Right lobe of liver (tissue), 6 donors: ENCODE measurements at regions not wholly inside any gene's neighbourhood (a gene's known extent, or its start where the extent isn't known, plus 50 kb on each side); places are given as distances from the start of the nearest gene placed in this dataset.
A peak's percentile ranks its signal among the peaks of the same experiment; 100 is the strongest.
"Not testable (repeated sequence)": the region's sequence is repeated elsewhere in the genome, so short reads cannot be mapped to it uniquely, and the experiment has no call there.

ENCODE experiments used
- ATAC-seq, 4 donors: fragments of 200-7000 bp; cut with Tn5 transposase; one replicate each; pipeline ENCODE4 v1.9.1; 2020; ENCODE audit warnings: mild to moderate bottlenecking in 4 of 4, moderate library complexity in 4 of 4
- DNase-seq, 3 donors: peaks; one replicate each; pipeline ENCODE4 v3.0.0-alpha.2; 2020
- H3K27ac ChIP-seq, 3 donors: fragments of 200-600 bp; one replicate each; pipeline ENCODE4 v1.8.0; 2022
- H3K27me3 ChIP-seq, 2 donors: fragments of 200-600 bp; one replicate each; pipeline ENCODE4 v1.8.0; 2022
- H3K36me3 ChIP-seq, 4 donors: fragments of 200-600 bp; sonication (generic) in 1 of 4; one replicate each; pipeline versions ENCODE4 v1.5.1 to v1.8.0; 2017 to 2022; ENCODE audit warnings: control low read depth in 1 of 4
- H3K4me1 ChIP-seq, 4 donors: fragments of 200-600 bp; sonication (generic) in 1 of 4; one replicate each; pipeline versions ENCODE4 v1.5.1 to v1.8.0; 2017 to 2022; ENCODE audit warnings: control low read depth in 1 of 4
- H3K4me3 ChIP-seq, 3 donors: fragments of 200-600 bp; one replicate each; pipeline ENCODE4 v1.8.0; 2022
- H3K9me3 ChIP-seq, 4 donors: fragments of 200-600 bp; sonication (generic) in 1 of 4; one replicate each; pipeline versions ENCODE4 v1.5.1 to v1.8.0; 2017 to 2022; ENCODE audit warnings: control low read depth in 1 of 4
- CTCF ChIP-seq, 4 donors: fragments of 200-600 bp in 3 of 4; fragments of 450-650 bp in 1 of 4; IDR thresholded peaks; one replicate each; pipeline versions ENCODE4 v1.5.1 to v1.8.0; 2016 to 2022; ENCODE audit warnings: antibody characterized with exemption in 4 of 4, mild to moderate bottlenecking in 2 of 4
- POLR2A ChIP-seq: fragments of 450-650 bp; IDR thresholded peaks from one replicate; pipeline ENCODE4 v1.6.1; 2017; ENCODE audit warnings: antibody characterized with exemption, mild to moderate bottlenecking
- WGBS: methylation state at CpG from one replicate; pipeline ENCODE4 v1.1.6; 2018; ENCODE audit warnings: low coverage, low lambda C conversion rate; ENCODE audit not compliant: insufficient coverage; ENCODE audit errors: missing lambda C conversion rate; 5-methylcytosine and 5-hydroxymethylcytosine counted together
- intact Hi-C, 2 donors: fragments of 100-400 bp; cut with DNase I; formaldehyde crosslinking; loops; one replicate each; pipeline versions ENCODE4 v1.11.2 to v1.14.1; 2022
- donor health status: DM: no; HTN: yes; CAD: no.
- donor health status: DM: no; HTN: no; CAD: no.
- donor health status: DM: no; HTN: no; CAD: no.
- donor health status: DM: no; HTN: yes; CAD: no.
- donor health status: DM: no; HTN: yes; CAD: no.

- TF ChIP-seq POLR2A (no peak), CTCF (IDR thresholded peaks at IDR 0.05) (no peak)
- Histone ChIP-seq H3K36me3 (no peaks in the 10 kb centered on the region), H3K27me3 (no peaks in the 10 kb centered on the region), H3K4me3 (no peak overlapping the region), H3K9me3 (no peaks in the 10 kb centered on the region), H3K4me1 (no peaks in the 10 kb centered on the region), H3K27ac (no peak overlapping the region)
- WGBS, result 65% methylated on average over 5 of the region's 5 CpGs
- DNase-seq (no peak), ATAC-seq (no peak)
- intact Hi-C loops, result no loop called here
These were observed 108.3 kb downstream of the ARL4C start for GRCh38 chr2:234388591-234388990.

- intact Hi-C loops, result no loop called here
- H3K4me1 ChIP-seq, result no peaks in the 10 kb centered on the region
- ATAC-seq (peak in 1 of 4 donors; percentile 23), DNase-seq (no peak)
- WGBS, result no CpG with 5 or more reads among the region's 8 CpGs
- no peaks in the 10 kb centered on the region for H3K36me3 ChIP-seq
- no peaks in the 10 kb centered on the region for H3K27me3 ChIP-seq
- no peaks in the 10 kb centered on the region for H3K9me3 ChIP-seq
- TF ChIP-seq POLR2A (no peak), CTCF (IDR thresholded peaks at IDR 0.05) (no peak)
- no peak overlapping the region for H3K4me3 ChIP-seq
- no peak overlapping the region for H3K27ac ChIP-seq
These were observed 109.9 kb downstream of the ARL4C start for GRCh38 chr2:234386971-234387370.

- no peaks in the 10 kb centered on the region for H3K36me3 ChIP-seq
- TF ChIP-seq POLR2A (no peak), CTCF (IDR thresholded peaks at IDR 0.05) (no peak)
- DNase-seq (no peak), ATAC-seq (no peak)
- H3K27ac ChIP-seq, result no peak overlapping the region
- no peaks in the 10 kb centered on the region for H3K27me3 ChIP-seq
- intact Hi-C loops, result no loop called here
- no peak overlapping the region for H3K4me3 ChIP-seq
- no peaks in the 10 kb centered on the region for H3K4me1 ChIP-seq
- H3K9me3 ChIP-seq, result no peaks in the 10 kb centered on the region
These were observed 114.8 kb downstream of the ARL4C start for GRCh38 chr2:234382131-234382530.

- ATAC-seq, DNase-seq, intact Hi-C loops, H3K36me3 ChIP-seq, H3K27ac ChIP-seq, H3K27me3 ChIP-seq, H3K9me3 ChIP-seq, H3K4me3 ChIP-seq, H3K4me1 ChIP-seq: not testable (repeated sequence)
- 100% methylated on average over 1 of the region's 2 CpGs for WGBS
These were observed 117.9 kb downstream of the ARL4C start for GRCh38 chr2:234378958-234379357.

- TF ChIP-seq POLR2A (no peak), CTCF (IDR thresholded peaks at IDR 0.05) (no peak)
- Histone ChIP-seq H3K36me3 (no peaks in the 10 kb centered on the region), H3K4me3 (no peak overlapping the region), H3K27ac (no peak overlapping the region), H3K4me1 (no peaks in the 10 kb centered on the region), H3K27me3 (no peaks in the 10 kb centered on the region), H3K9me3 (no peaks in the 10 kb centered on the region)
- ATAC-seq (no peak), DNase-seq (no peak)
- 83% methylated on average over 4 of the region's 4 CpGs for WGBS
- intact Hi-C loops, result no loop called here
These were observed 118.4 kb downstream of the ARL4C start for GRCh38 chr2:234378440-234378839.
